IMR-90 (cell line): ENCODE measurements at regions not wholly inside any gene's neighbourhood (a gene's known extent, or its start where the extent isn't known, plus 50 kb on each side); places are given as distances from the start of the nearest gene placed in this dataset.

ENCODE experiments used
- ATAC-seq: fragments of 200-7000 bp; cut with Tn5 transposase; 2 replicates; pipeline ENCODE4 v1.9.1; 2020; ENCODE audit warnings: low read depth, mild to moderate bottlenecking, moderate library complexity
- BruUV-seq: library from RNA; stranded (reverse); fragments of 400-500 nt; replicated peaks from 2 replicates; lab custom pipeline; 2021; lab: Mats Ljungman, UMichigan
- CTCF ChIA-PET: fragments of 300-600 bp; formaldehyde crosslinking; extraction: SDS; loops from one replicate; lab custom pipeline; 2021; ENCODE audit warnings: antibody characterized with exemption; lab: Yijun Ruan, JAX
- POLR2A ChIA-PET: fragments of 300-600 bp; sonication (Branson Sonifier 250); formaldehyde crosslinking; loops from one replicate; lab custom pipeline; 2022; ENCODE audit warnings: antibody characterized with exemption; ENCODE audit not compliant: unreplicated experiment; lab: Charles Lee
- DNase-seq: peaks from one replicate; pipeline ENCODE4 v3.0.0; 2013
- H2AFZ ChIP-seq: replicated peaks from 2 replicates; pipeline ENCODE3; 2013; ENCODE audit warnings: low read length, mild to moderate bottlenecking; ENCODE audit not compliant: poor library complexity
- H2AK5ac ChIP-seq: 2 replicates; pipeline ENCODE4 v1.6.1; 2013; ENCODE audit warnings: low read depth, low read length, inconsistent platforms
- H2AK9ac ChIP-seq: replicated peaks from 2 replicates; pipeline ENCODE3; 2013; ENCODE audit warnings: mild to moderate bottlenecking, low read depth, low read length, moderate library complexity; ENCODE audit not compliant: poor library complexity
- H2BK120ac ChIP-seq: 2 replicates; pipeline ENCODE4 v1.6.1; 2013; ENCODE audit warnings: low read depth, low read length, inconsistent platforms
- H2BK15ac ChIP-seq: 3 replicates; pipeline ENCODE4 v1.6.1; 2013; ENCODE audit warnings: low read depth, low read length, inconsistent platforms
- H2BK20ac ChIP-seq: 2 replicates; pipeline ENCODE4 v1.6.1; 2013; ENCODE audit warnings: low read depth, mild to moderate bottlenecking, inconsistent platforms, low read length, moderate library complexity
- H2BK5ac ChIP-seq: 2 replicates; pipeline ENCODE4 v1.6.1; 2013; ENCODE audit warnings: mild to moderate bottlenecking, low read depth, low read length, inconsistent platforms; ENCODE audit not compliant: poor library complexity, severe bottlenecking
- H3K14ac ChIP-seq: replicated peaks from 2 replicates; pipeline ENCODE4 v1.6.1; 2013; ENCODE audit warnings: low read depth, low read length, inconsistent platforms
- H3K18ac ChIP-seq: 2 replicates; pipeline ENCODE4 v1.6.1; 2013; ENCODE audit warnings: low read depth, low read length, control low read depth
- H3K23ac ChIP-seq: 2 replicates; pipeline ENCODE4 v1.6.1; 2013; ENCODE audit warnings: low read depth, low read length, inconsistent platforms
- H3K27ac ChIP-seq: 2 replicates; pipeline ENCODE4 v1.5.1; 2013; ENCODE audit warnings: mild to moderate bottlenecking, control low read depth, low read length; ENCODE audit not compliant: insufficient read depth
- H3K27me3 ChIP-seq: 2 replicates; pipeline ENCODE4 v1.6.1; 2013; ENCODE audit warnings: low read length; ENCODE audit not compliant: control insufficient read depth, insufficient read depth
- H3K36me3 ChIP-seq: 2 replicates; pipeline ENCODE4 v1.6.1; 2013; ENCODE audit warnings: low read length, mixed read lengths; ENCODE audit not compliant: control insufficient read depth, insufficient read depth
- H3K4ac ChIP-seq: 2 replicates; pipeline ENCODE4 v1.6.1; 2013; ENCODE audit warnings: low read depth, low read length, inconsistent platforms
- H3K4me1 ChIP-seq: 2 replicates; pipeline ENCODE4 v1.6.1; 2013; ENCODE audit warnings: low read length, mixed read lengths; ENCODE audit not compliant: control insufficient read depth, insufficient read depth
- H3K4me2 ChIP-seq: 2 replicates; pipeline ENCODE4 v1.6.1; 2013; ENCODE audit warnings: low read depth, mild to moderate bottlenecking, control low read depth, low read length, moderate library complexity
- H3K4me3 ChIP-seq: 2 replicates; pipeline ENCODE4 v1.5.1; 2013; ENCODE audit warnings: low read depth, mild to moderate bottlenecking, control low read depth, low read length, moderate library complexity; ENCODE audit not compliant: insufficient read depth
- H3K56ac ChIP-seq: 2 replicates; pipeline ENCODE4 v1.6.1; 2013; ENCODE audit warnings: low read length, inconsistent platforms; ENCODE audit not compliant: insufficient read depth; ENCODE audit errors: extremely low read depth
- H3K79me1 ChIP-seq, 2 experiments: 2 replicates each; pipeline ENCODE4 v1.6.1; 2013; ENCODE audit warnings: low read length in 2 of 2, inconsistent platforms in 1 of 2, low read depth in 1 of 2
- H3K9ac ChIP-seq: 2 replicates; pipeline ENCODE4 v1.6.1; 2013; ENCODE audit warnings: low read depth, low read length, control low read depth
- H3K9me1 ChIP-seq: 2 replicates; pipeline ENCODE4 v1.6.1; 2013; ENCODE audit warnings: low read length, inconsistent platforms; ENCODE audit not compliant: insufficient read depth
- H3K9me3 ChIP-seq: 2 replicates; pipeline ENCODE4 v1.6.1; 2013; ENCODE audit warnings: low read length; ENCODE audit not compliant: control insufficient read depth, insufficient read depth
- H4K20me1 ChIP-seq: 2 replicates; pipeline ENCODE4 v1.6.1; 2013; ENCODE audit warnings: low read length, inconsistent platforms; ENCODE audit not compliant: insufficient read depth
- H4K5ac ChIP-seq: 2 replicates; pipeline ENCODE4 v1.6.1; 2013; ENCODE audit warnings: mild to moderate bottlenecking, low read depth, low read length, control low read depth
- H4K8ac ChIP-seq, 2 experiments: 2 replicates each; pipeline ENCODE4 v1.6.1; 2013; ENCODE audit warnings: low read depth in 2 of 2, low read length in 2 of 2, control low read depth in 1 of 2, inconsistent platforms in 1 of 2
- H4K91ac ChIP-seq: 2 replicates; pipeline ENCODE4 v1.6.1; 2013; ENCODE audit warnings: low read depth, low read length, inconsistent platforms; ENCODE audit not compliant: insufficient read depth
- BHLHE40 ChIP-seq: fragments of 150-350 bp; IDR thresholded peaks from 2 replicates; pipeline ENCODE4 v1.6.1; 2016; ENCODE audit warnings: mild to moderate bottlenecking, low read depth, low read length
- CEBPB ChIP-seq: IDR thresholded peaks from 2 replicates; pipeline ENCODE4 v1.6.1; 2012; ENCODE audit warnings: low read depth, low read length, improper control_type of control experiment
- CHD1 ChIP-seq: IDR thresholded peaks from 2 replicates; pipeline ENCODE4 v1.6.1; 2012; ENCODE audit warnings: low read depth, low read length, improper control_type of control experiment
- CTCF ChIP-seq: conservative IDR thresholded peaks from 2 replicates; pipeline ENCODE4 v1.5.1; 2012; ENCODE audit warnings: mild to moderate bottlenecking, low read depth, low read length, improper control_type of control experiment
- ELK1 ChIP-seq: fragments of 150-350 bp; IDR thresholded peaks from 2 replicates; pipeline ENCODE4 v1.6.1; 2016; ENCODE audit warnings: low read depth, mild to moderate bottlenecking, low read length, moderate library complexity, borderline replicate concordance
- FOS ChIP-seq: fragments of 150-350 bp; IDR thresholded peaks from 2 replicates; pipeline ENCODE4 v1.6.1; 2016; ENCODE audit warnings: low read depth, low read length
- MAFK ChIP-seq: IDR thresholded peaks from 2 replicates; pipeline ENCODE4 v1.6.1; 2012; ENCODE audit warnings: low read depth, low read length, improper control_type of control experiment
- MAZ ChIP-seq: IDR thresholded peaks from 2 replicates; pipeline ENCODE4 v1.6.1; 2012; ENCODE audit warnings: low read depth, mild to moderate bottlenecking, low read length, improper control_type of control experiment, moderate library complexity, borderline replicate concordance
- MXI1 ChIP-seq: IDR thresholded peaks from 2 replicates; pipeline ENCODE4 v1.6.1; 2012; ENCODE audit warnings: low read depth, mild to moderate bottlenecking, low read length, moderate library complexity, borderline replicate concordance
- NFE2L2 ChIP-seq: fragments of 150-350 bp; IDR thresholded peaks from 2 replicates; pipeline ENCODE4 v1.6.1; 2016; ENCODE audit warnings: low read depth, mild to moderate bottlenecking, low read length
- POLR2A ChIP-seq: IDR thresholded peaks from 2 replicates; pipeline ENCODE4 v1.6.1; 2012; ENCODE audit warnings: mild to moderate bottlenecking, low read depth, low read length
- RAD21 ChIP-seq: IDR thresholded peaks from 2 replicates; pipeline ENCODE4 v1.6.1; 2012; ENCODE audit warnings: low read length, improper control_type of control experiment
- RCOR1 ChIP-seq: IDR thresholded peaks from 2 replicates; pipeline ENCODE4 v1.6.1; 2012; ENCODE audit warnings: mild to moderate bottlenecking, low read length, improper control_type of control experiment; ENCODE audit not compliant: insufficient replicate concordance
- RFX5 ChIP-seq: IDR thresholded peaks from 2 replicates; pipeline ENCODE4 v1.8.0; 2012; ENCODE audit warnings: low read depth, mild to moderate bottlenecking, low read length, moderate library complexity
- SMC3 ChIP-seq: fragments of 150-350 bp; IDR thresholded peaks from 2 replicates; pipeline ENCODE4 v1.6.1; 2016; ENCODE audit warnings: low read depth, mild to moderate bottlenecking, antibody characterized with exemption, low read length, moderate library complexity
- USF2 ChIP-seq: fragments of 150-350 bp; IDR thresholded peaks from 2 replicates; pipeline ENCODE4 v1.6.1; 2017; ENCODE audit warnings: mild to moderate bottlenecking, antibody characterized with exemption, low read length, low read depth
- dilution Hi-C: fragments of 300-500 bp; cut with HindIII; formaldehyde crosslinking; loops from one replicate; pipeline ENCODE4 v1.14.3; 2018; ENCODE audit warnings: low sequenced_read_pairs; ENCODE audit not compliant: unreplicated experiment
- in situ Hi-C: fragments of 300-500 bp; cut with MboI; formaldehyde crosslinking; loops from 3 replicates; pipeline ENCODE4 v1.14.3; 2019; ENCODE audit warnings: low sequenced_read_pairs, inconsistent platforms, mixed read lengths
- intact Hi-C: fragments of 100-400 bp; cut with micrococcal nuclease; formaldehyde crosslinking; loops from 2 replicates; pipeline ENCODE4 v1.10.0; 2022

GRCh38 chr12:28887461-28887990 is 261.6 kb upstream of the FAR2 start:
- H4K8ac ChIP-seq: no peak overlapping the region
- dilution Hi-C loops: no loop called here
- H2BK15ac ChIP-seq: no peak overlapping the region
- ATAC-seq: no peak
- H3K9me3 ChIP-seq: no peaks in the 10 kb centered on the region
- TF ChIP-seq SMC3: no peak
- no peak for TF ChIP-seq CEBPB
- no peak for TF ChIP-seq BHLHE40
- TF ChIP-seq RCOR1: no peak
- TF ChIP-seq NFE2L2: no peak
- TF ChIP-seq MAFK: no peak
- TF ChIP-seq MXI1: no peak
- no peak for TF ChIP-seq ELK1
- TF ChIP-seq CTCF: no peak
- no peak for TF ChIP-seq USF2
- no peak for TF ChIP-seq FOS
- TF ChIP-seq MAZ: no peak
- no peak for TF ChIP-seq RAD21
- no peak for TF ChIP-seq CHD1
- no peak for TF ChIP-seq RFX5
- no peak for TF ChIP-seq POLR2A
- no peak overlapping the region for H2BK5ac ChIP-seq
- no peak overlapping the region for H2AK5ac ChIP-seq
- CTCF ChIA-PET: no interaction called here
- H3K4me2 ChIP-seq: no peak overlapping the region
- no peak overlapping the region for H3K18ac ChIP-seq
- H3K36me3 ChIP-seq: no peaks in the 10 kb centered on the region
- no peak overlapping the region for H2BK120ac ChIP-seq
- no peak overlapping the region for H3K4me3 ChIP-seq
- no peak overlapping the region for H3K23ac ChIP-seq
- no peak overlapping the region for H4K5ac ChIP-seq
- H2AK9ac ChIP-seq: no peak overlapping the region
- no peak overlapping the region for H3K9ac ChIP-seq
- H4K91ac ChIP-seq: no peak overlapping the region
- H3K4me1 ChIP-seq: no peaks in the 10 kb centered on the region; the same call in 1 of the 2 replicates
- no peak overlapping the region for H2AFZ ChIP-seq
- no peaks in the 10 kb centered on the region for H3K9me1 ChIP-seq
- H3K14ac ChIP-seq: no peak overlapping the region
- DNase-seq: no peak
- POLR2A ChIA-PET: no interaction called here
- in situ Hi-C loops: no loop called here
- no peaks in the 10 kb centered on the region for H3K27me3 ChIP-seq
- no peak overlapping the region for H3K27ac ChIP-seq
- H4K20me1 ChIP-seq: no peaks in the 10 kb centered on the region
- BruUV-seq: no TSS peak
- H2BK20ac ChIP-seq: no peak overlapping the region
- no peak overlapping the region for H3K56ac ChIP-seq
- intact Hi-C loops: no loop called here
- H3K4ac ChIP-seq: no peak overlapping the region
- no peaks in the 10 kb centered on the region for H3K79me1 ChIP-seq
